Keratinocyte (primary cell): ENCODE measurements at regions not wholly inside any gene's neighbourhood (a gene's known extent, or its start where the extent isn't known, plus 50 kb on each side); places are given as distances from the start of the nearest gene placed in this dataset.

Experiments
- DNase-seq: peaks from one replicate; pipeline ENCODE4 v3.0.0-alpha.2; 2011; ENCODE audit warnings: low read depth, missing footprints, low spot score
- FAIRE-seq: peaks from 2 replicates; lab custom pipeline; 2011; peaks lifted over from hg19 to GRCh38; lab: Jason Lieb, UNC
- H2AFZ ChIP-seq: 2 replicates; pipeline ENCODE4 v1.6.0; 2012; ENCODE audit warnings: low read length, control low read depth, inconsistent platforms; ENCODE audit not compliant: control insufficient read depth
- H3K27ac ChIP-seq: 2 replicates; pipeline ENCODE4 v1.5.1; 2011; ENCODE audit warnings: low read length; ENCODE audit not compliant: control insufficient read depth, insufficient read depth
- H3K27me3 ChIP-seq: 3 replicates; pipeline ENCODE4 v1.6.0; 2011; ENCODE audit warnings: low read length; ENCODE audit not compliant: control insufficient read depth, insufficient read depth; ENCODE audit errors: extremely low read depth
- H3K36me3 ChIP-seq, 2 experiments: 2 replicates in 1 of 2; 3 replicates in 1 of 2; pipeline ENCODE4 v1.5.1; 2011; ENCODE audit warnings: low read length in 2 of 2, mild to moderate bottlenecking in 1 of 2; ENCODE audit not compliant: control insufficient read depth in 2 of 2, insufficient read depth in 2 of 2; ENCODE audit errors: extremely low read depth in 1 of 2
- H3K4me1 ChIP-seq: 3 replicates; pipeline ENCODE4 v1.5.1; 2011; ENCODE audit warnings: low read length; ENCODE audit not compliant: control insufficient read depth, insufficient read depth; ENCODE audit errors: extremely low read depth
- H3K4me2 ChIP-seq: 3 replicates; pipeline ENCODE4 v1.6.0; 2011; ENCODE audit warnings: low read depth, low read length; ENCODE audit not compliant: control insufficient read depth, insufficient read depth; ENCODE audit errors: extremely low read depth
- H3K4me3 ChIP-seq, 3 experiments: fragments of 200-600 bp in 1 of 3; sonication (generic) in 1 of 3; 2 replicates in 2 of 3; 3 replicates in 1 of 3; pipeline ENCODE4 v1.5.1; 2011 to 2016; ENCODE audit warnings: low read length in 3 of 3, mild to moderate bottlenecking in 3 of 3, control low read depth in 2 of 3, inconsistent platforms in 1 of 3, low read depth in 1 of 3, mixed read lengths in 1 of 3, mixed run types in 1 of 3, moderate library complexity in 1 of 3; ENCODE audit not compliant: control insufficient read depth in 2 of 3, insufficient read depth in 2 of 3; ENCODE audit errors: extremely low read depth in 1 of 3
- H3K79me2 ChIP-seq: 2 replicates; pipeline ENCODE4 v1.6.0; 2012; ENCODE audit warnings: low read length; ENCODE audit not compliant: control insufficient read depth, insufficient read depth
- H3K9ac ChIP-seq: 3 replicates; pipeline ENCODE4 v1.6.0; 2011; ENCODE audit warnings: low read length; ENCODE audit not compliant: control insufficient read depth, insufficient read depth; ENCODE audit errors: extremely low read depth
- H3K9me1 ChIP-seq: 3 replicates; pipeline ENCODE4 v1.6.0; 2011; ENCODE audit warnings: low read length; ENCODE audit not compliant: control insufficient read depth, insufficient read depth; ENCODE audit errors: extremely low read depth
- H3K9me3 ChIP-seq: 2 replicates; pipeline ENCODE4 v1.5.1; 2012; ENCODE audit warnings: low read depth, low read length; ENCODE audit not compliant: control insufficient read depth
- H4K20me1 ChIP-seq: 3 replicates; pipeline ENCODE4 v1.6.0; 2011; ENCODE audit warnings: low read length; ENCODE audit not compliant: control insufficient read depth, insufficient read depth; ENCODE audit errors: extremely low read depth
- EZH2 ChIP-seq: IDR thresholded peaks from one replicate; pipeline ENCODE4 v1.6.1; 2012; ENCODE audit warnings: inconsistent platforms, mild to moderate bottlenecking, low read length, moderate library complexity
- dilution Hi-C: fragments of 300-500 bp; cut with MboI; formaldehyde crosslinking; loops from one replicate; pipeline ENCODE4 v1.7.0; 2020; ENCODE audit warnings: low sequenced_read_pairs; ENCODE audit not compliant: extremely low pct_ligation_motif_present
- TF ChIP-seq, protein P1 (sequence below), 3 experiments: IDR thresholded peaks in 1 of 3; conservative IDR thresholded peaks in 1 of 3; optimal IDR thresholded peaks in 1 of 3; 2 replicates in 2 of 3; 3 replicates in 1 of 3; pipeline versions ENCODE3 to v1.5.1; 2011; ENCODE audit warnings: low read length in 3 of 3, mild to moderate bottlenecking in 3 of 3, moderate library complexity in 2 of 3, control low read depth in 1 of 3, inconsistent platforms in 1 of 3; ENCODE audit not compliant: insufficient read depth in 2 of 3; ENCODE audit errors: extremely low read depth in 1 of 3

DNA sequence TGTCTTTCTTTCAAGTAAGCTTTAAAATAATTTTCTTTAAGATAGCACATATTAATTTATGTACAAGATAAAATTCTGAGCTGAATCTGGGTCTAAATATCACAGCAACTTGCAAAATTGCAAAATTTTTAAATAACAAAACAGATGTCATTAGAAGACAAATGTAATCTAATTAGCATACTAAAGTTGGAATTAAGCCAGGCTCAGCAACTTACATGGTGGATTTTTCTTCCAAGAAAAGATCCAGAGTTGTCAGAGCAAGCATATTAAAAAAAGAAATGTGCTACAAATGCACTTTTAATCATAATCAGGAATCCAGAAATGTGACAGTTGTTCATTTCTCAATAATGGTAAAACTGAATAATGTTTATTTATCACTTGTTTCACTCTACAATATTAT, 906.9 kb upstream of the INTU start:
- H2AFZ ChIP-seq = no peak overlapping the region
- no peaks in the 10 kb centered on the region for H4K20me1 ChIP-seq
- no peaks in the 10 kb centered on the region for H3K27me3 ChIP-seq
- H3K4me1 ChIP-seq = no peaks in the 10 kb centered on the region
- H3K9me1 ChIP-seq = no peaks in the 10 kb centered on the region
- dilution Hi-C loops = no loop called here
- no peak for FAIRE-seq
- no peaks in the 10 kb centered on the region for H3K36me3 ChIP-seq
- H3K79me2 ChIP-seq = no peaks in the 10 kb centered on the region
- no peaks in the 10 kb centered on the region for H3K9me3 ChIP-seq
- H3K27ac ChIP-seq = no peak overlapping the region
- DNase-seq = no peak
- no peak overlapping the region for H3K9ac ChIP-seq
- H3K4me3 ChIP-seq = no peak overlapping the region
- no peak for TF ChIP-seq EZH2
- TF ChIP-seq, protein P1, sequence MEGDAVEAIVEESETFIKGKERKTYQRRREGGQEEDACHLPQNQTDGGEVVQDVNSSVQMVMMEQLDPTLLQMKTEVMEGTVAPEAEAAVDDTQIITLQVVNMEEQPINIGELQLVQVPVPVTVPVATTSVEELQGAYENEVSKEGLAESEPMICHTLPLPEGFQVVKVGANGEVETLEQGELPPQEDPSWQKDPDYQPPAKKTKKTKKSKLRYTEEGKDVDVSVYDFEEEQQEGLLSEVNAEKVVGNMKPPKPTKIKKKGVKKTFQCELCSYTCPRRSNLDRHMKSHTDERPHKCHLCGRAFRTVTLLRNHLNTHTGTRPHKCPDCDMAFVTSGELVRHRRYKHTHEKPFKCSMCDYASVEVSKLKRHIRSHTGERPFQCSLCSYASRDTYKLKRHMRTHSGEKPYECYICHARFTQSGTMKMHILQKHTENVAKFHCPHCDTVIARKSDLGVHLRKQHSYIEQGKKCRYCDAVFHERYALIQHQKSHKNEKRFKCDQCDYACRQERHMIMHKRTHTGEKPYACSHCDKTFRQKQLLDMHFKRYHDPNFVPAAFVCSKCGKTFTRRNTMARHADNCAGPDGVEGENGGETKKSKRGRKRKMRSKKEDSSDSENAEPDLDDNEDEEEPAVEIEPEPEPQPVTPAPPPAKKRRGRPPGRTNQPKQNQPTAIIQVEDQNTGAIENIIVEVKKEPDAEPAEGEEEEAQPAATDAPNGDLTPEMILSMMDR (optimal IDR thresholded peaks at IDR 0.05 in 1 of 3, IDR thresholded peaks at IDR 0.05 in 1 of 3, conservative IDR thresholded peaks at IDR 0.05 in 1 of 3; ENCODE audit: extremely low read depth in 1 of 3, insufficient read depth in 2 of 3, low read length in 3 of 3) = no peak
- no peak overlapping the region for H3K4me2 ChIP-seq

DNA sequence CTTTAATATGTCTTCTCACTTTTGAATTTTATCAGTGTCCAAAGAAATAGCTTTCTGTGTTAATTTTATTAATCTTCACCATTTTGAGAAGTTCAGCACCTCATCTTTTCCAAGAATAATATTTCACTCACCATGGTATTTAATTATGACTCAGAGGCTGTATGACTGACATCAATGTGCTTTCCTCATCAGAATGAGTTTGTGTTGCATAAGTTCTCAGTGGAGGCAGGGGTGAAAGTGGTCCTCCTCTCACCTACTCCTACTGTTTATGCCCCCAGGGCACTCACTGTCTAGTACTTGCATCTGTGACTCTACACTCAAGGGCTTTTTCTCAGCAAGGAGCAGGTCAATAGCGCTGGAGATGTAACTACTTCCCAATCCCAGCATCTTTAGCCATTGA, 905.3 kb upstream of the INTU start:
- H3K79me2 ChIP-seq = no peaks in the 10 kb centered on the region
- no peaks in the 10 kb centered on the region for H3K9me1 ChIP-seq
- no peak overlapping the region for H3K27ac ChIP-seq
- no peak overlapping the region for H3K9ac ChIP-seq
- no peaks in the 10 kb centered on the region for H3K36me3 ChIP-seq
- TF ChIP-seq, protein P1 (optimal IDR thresholded peaks at IDR 0.05 in 1 of 3, IDR thresholded peaks at IDR 0.05 in 1 of 3, conservative IDR thresholded peaks at IDR 0.05 in 1 of 3; ENCODE audit: extremely low read depth in 1 of 3, insufficient read depth in 2 of 3, low read length in 3 of 3) = no peak
- TF ChIP-seq EZH2 = no peak
- FAIRE-seq = no peak
- H3K4me2 ChIP-seq = no peak overlapping the region
- no peaks in the 10 kb centered on the region for H3K9me3 ChIP-seq
- peak; percentile 36 for DNase-seq
- H3K27me3 ChIP-seq = no peaks in the 10 kb centered on the region
- H4K20me1 ChIP-seq = no peaks in the 10 kb centered on the region
- H3K4me1 ChIP-seq = no peaks in the 10 kb centered on the region
- H3K4me3 ChIP-seq = no peak overlapping the region
- dilution Hi-C loops = no loop called here
- H2AFZ ChIP-seq = no peak overlapping the region
